G401 (cell line): ENCODE measurements at regions not wholly inside any gene's neighbourhood (a gene's known extent, or its start where the extent isn't known, plus 50 kb on each side); places are given as distances from the start of the nearest gene placed in this dataset.
"Not testable (repeated sequence)": the region's sequence is repeated elsewhere in the genome, so short reads cannot be mapped to it uniquely, and the experiment has no call there.

Experiments
- DNase-seq: peaks from one replicate; pipeline ENCODE4 v3.0.0-alpha.2; 2015; ENCODE audit warnings: low spot score
- in situ Hi-C: cut with HindIII; loops from 2 replicates; pipeline ENCODE4 v1.10.0; 2016; ENCODE audit warnings: low sequenced_read_pairs, mixed read lengths

DNA sequence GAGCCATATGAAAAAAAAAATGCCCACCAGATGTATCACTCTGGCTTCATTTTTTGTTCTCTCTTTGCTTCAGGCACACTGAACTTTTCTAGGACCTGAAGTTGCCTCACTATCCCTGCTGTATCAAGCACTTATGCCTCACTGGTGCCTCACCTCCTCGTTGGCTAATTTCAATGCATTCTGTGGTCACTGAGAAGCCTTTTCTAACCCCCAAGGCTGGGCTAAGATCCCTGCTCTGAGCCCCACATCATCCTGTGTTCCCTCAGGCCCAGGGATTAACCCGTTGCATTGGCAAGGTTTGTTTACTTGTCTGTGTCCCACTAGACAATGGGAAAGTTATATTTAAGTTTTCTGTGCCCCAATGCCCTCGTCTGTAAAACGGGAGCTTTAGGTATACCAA lies 362.7 kb downstream of the OSTF1 start:
- DNase-seq = no peak
- in situ Hi-C loops = no loop called here

GRCh38 chr9:75451505-75451904 lies 363.2 kb downstream of the OSTF1 start:
- in situ Hi-C loops = no loop called here

DNA sequence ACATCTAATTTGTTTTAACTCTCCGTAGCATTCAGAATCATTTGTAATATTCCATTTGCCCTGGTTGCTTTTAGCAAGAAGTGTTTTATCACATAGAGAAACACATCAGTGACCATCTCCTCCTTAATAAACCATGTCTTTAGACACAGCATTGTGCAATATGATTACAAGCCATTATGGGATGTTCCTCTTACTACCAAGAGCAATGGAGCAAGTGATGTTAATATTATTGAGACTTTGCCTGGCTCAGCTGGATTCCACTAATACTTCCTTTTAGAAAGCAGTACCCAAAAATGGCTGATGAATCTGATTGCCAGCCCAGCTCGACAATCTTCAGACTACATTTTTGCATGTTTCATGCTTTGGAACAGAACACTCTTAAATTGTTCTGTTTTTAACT lies 364.2 kb downstream of the OSTF1 start:
- DNase-seq = no peak
- in situ Hi-C loops = no loop called here

More at GRCh38 chr9:75451505-75451904, 363.2 kb downstream of the OSTF1 start:
- no peak for DNase-seq

DNA sequence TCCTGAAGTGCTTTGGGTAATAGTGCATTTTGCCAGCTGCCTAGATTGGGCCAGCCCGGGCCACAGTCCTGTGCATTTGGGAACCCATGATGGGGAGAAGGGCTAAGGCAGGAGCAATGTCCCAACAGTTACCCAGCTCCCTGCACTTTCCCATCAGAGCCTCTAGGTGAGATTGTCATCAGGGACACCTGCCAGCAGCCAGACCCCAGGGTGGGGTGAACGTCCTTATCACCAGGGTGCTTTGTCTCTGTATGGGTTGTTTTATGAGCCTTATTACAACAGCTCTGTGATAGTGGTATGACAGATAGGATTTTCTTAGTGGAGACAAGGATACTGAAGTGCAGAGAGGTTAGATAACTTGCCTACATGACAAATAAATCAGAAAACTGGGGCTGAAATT lies 365.7 kb downstream of the OSTF1 start:
- no peak for DNase-seq
- in situ Hi-C loops = no loop called here

GRCh38 chr9:75454891-75455290 lies 366.6 kb downstream of the OSTF1 start:
- DNase-seq = no peak
- in situ Hi-C loops = no loop called here

DNA sequence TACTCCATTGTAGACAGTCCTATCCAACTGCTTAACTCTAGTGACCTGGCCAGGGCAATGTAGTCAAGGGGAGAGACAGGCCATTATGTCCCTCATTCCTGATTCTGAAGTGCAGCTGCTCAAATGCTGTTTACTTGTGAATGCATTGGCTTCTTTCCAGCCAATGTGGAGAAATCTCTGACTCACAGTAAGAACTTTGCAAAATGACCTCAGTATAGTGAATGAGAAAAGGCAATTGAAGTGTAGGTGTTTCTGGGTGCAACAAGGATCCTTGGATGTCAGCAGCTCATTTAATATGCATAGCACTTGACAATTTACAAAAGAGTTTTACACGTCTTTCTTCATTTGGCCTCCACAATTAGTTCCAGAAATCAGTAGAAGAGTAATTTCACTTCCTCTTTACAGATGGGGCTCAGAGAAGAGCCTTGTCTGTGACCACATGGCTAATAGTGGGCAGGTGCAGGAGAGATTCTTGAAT lies 367.2 kb downstream of the OSTF1 start:
- DNase-seq = no peak
- in situ Hi-C loops = no loop called here

- no peak for DNase-seq
- in situ Hi-C loops = no loop called here
Measured at GRCh38 chr9:75456698-75457097, 368.4 kb downstream of the OSTF1 start.

GRCh38 chr9:75457474-75458011 lies 369.2 kb downstream of the OSTF1 start:
- no peak for DNase-seq
- in situ Hi-C loops = no loop called here

DNA sequence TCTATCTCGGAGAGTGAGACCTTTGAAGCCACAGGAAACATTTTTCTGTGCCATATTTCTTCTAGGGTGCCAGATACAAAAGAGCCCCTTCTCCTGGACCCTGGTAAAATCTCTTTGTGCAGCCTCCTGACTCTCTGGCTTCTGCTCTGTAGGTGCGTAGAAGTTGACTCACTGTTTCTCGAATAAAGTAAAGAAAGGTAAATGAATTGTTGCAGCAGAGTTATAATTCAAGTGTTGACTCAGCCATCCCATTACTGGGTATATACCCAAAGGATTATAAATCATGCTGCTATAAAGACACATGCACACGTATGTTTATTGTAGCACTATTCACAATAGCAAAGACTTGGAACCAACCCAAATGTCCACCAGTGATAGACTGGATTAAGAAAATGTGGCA lies 371.0 kb downstream of the OSTF1 start:
- in situ Hi-C loops, DNase-seq: not testable (repeated sequence)

DNA sequence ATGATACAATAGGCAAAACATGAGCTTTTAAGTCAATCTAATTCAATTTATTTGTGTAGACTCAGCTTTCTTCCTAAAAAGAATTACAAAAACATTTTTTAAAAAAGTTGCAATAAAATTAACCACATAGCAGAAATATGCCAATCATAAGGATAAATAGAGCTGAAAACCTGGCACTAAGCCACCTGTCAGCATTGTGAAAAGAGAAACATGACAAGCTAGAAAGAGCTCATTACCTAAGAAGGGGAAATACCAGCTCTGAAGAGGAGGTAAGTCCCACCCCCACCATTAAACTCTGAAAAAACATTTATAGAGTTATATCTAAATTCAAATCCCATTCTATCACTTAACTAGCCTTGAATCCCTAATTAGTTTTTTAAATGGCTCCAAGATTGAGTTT lies 372.9 kb downstream of the OSTF1 start:
- in situ Hi-C loops = no loop called here
- DNase-seq = no peak

- in situ Hi-C loops = no loop called here
- no peak for DNase-seq
Measured at GRCh38 chr9:75462866-75463265, 374.6 kb downstream of the OSTF1 start.

GRCh38 chr9:75463871-75464270 lies 375.6 kb downstream of the OSTF1 start:
- no peak for DNase-seq
- in situ Hi-C loops = no loop called here

- in situ Hi-C loops = no loop called here
- no peak for DNase-seq
Measured at GRCh38 chr9:75464726-75465125, 376.4 kb downstream of the OSTF1 start.

DNA sequence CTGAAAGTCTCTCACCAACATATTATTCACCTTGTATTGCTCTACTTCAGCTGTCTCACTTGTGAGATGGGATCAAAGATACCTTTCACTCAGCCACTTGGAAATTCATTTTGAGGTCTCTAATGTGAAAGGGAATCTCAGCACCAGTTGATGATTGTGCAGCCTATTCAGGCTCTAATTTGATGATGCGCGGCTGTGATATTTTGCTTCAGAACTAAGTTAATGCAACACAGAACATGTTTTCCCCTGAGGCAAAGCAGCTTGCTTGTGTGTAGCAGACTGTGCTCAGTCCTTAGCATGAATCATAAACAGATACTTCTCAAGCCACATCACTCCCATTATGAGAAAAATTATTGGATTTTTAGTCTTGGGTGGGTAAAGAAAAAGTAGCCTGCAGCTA lies 378.8 kb downstream of the OSTF1 start:
- in situ Hi-C loops = no loop called here
- DNase-seq = no peak

- no peak for DNase-seq
- in situ Hi-C loops = no loop called here
Measured at GRCh38 chr9:75471549-75472114, 383.3 kb downstream of the OSTF1 start.

GRCh38 chr9:75482566-75482965 lies 394.3 kb downstream of the OSTF1 start:
- in situ Hi-C loops = no loop called here
- DNase-seq = no peak

GRCh38 chr9:75483636-75484035 lies 395.3 kb downstream of the OSTF1 start:
- in situ Hi-C loops = no loop called here
- no peak for DNase-seq

DNA sequence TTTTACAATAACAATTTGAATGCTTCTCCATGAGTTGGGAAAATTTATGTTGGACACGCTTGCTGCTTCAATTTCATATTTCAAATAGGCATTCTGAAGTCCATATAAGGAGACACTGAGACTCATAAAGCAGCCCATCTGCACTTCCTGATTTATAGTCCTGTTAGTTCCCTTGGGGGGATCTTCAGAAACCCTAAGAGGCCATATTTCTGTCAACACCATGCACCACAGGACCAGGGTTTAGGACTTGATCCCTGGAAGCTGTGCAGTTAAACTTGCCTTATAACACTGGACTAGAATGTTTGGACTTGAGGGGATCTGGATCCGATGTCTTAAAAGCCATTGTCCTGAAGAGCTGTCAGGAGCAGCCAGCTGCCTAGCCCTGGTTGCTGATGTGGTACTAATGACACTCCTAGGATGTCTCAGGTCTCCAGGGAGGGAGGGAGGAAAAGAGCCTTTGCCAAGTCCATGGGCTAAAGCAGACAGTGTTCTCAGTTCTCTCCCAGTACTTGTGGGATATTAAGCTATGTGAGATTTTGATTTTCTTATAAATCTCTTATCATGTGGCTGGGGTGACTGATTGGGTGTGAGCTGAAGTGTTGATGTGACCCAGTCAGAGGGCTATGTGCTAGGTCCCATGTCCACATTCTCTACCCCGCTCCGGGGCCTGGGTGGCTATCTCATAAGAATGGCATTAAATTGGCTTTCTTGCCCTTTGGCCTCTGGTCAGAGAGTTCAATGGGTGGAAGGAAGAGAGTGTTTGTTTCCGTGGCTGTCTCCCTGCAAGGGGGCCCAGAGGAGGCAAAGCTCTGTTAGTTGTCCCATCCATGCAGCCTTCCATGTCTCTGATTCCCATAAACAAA lies 399.8 kb downstream of the OSTF1 start:
- in situ Hi-C loops = no loop called here
- no peak for DNase-seq

DNA sequence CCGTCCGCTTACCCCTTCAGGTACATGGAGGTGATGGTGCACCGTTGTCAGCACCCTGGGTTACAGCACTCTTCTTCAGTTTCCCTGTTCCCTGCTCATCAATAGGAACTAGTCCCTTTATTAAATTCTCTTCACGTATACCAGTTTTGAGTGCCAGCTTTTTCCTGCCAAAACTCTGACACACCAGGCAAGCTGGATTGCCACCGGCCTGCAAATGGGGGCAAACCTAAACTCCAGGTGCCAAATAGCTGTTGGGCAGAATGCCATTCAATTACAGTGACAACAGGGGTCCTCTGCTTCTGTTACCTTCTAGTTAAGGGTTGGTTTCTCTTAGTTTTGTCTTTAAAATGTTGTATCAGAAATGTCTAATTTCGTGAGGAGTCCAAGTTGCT lies 400.4 kb downstream of the OSTF1 start:
- in situ Hi-C loops = no loop called here
- no peak for DNase-seq

- DNase-seq = no peak
- in situ Hi-C loops = no loop called here
Measured at GRCh38 chr9:75490326-75490725, 400.1 kb upstream of the PCSK5 start.

- in situ Hi-C loops = no loop called here
- no peak for DNase-seq
Measured at GRCh38 chr9:75491533-75491932, 398.9 kb upstream of the PCSK5 start.
